ENCODE measurements at regions not wholly inside any gene's neighbourhood (a gene's known extent, or its start where the extent isn't known, plus 50 kb on each side); places are given as distances from the start of the nearest gene placed in this dataset.

DNA sequence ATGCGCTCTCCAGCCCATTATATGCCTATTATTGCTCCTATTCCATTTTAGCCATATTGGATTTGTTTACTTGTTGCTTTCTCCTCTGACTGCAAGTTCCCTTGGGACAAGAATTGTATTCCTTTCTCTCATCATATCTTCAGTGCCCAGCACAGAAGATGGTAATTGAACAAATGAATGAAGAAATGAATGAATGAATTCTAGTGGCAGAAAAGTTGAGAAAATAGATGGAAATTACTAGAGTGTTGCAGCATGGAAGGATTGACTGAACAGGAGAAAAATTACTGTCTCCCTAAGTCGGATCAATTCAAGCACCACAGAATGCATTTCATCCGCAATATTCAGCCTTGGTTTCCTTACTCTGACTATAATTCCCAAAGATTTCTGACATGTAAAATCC is 1243.2 kb downstream of the SORCS1 start:
- H3K4me3 Mint-ChIP-seq = no peak overlapping the region
- H3K4me1 Mint-ChIP-seq = no peaks in the 10 kb centered on the region
- TF ChIP-seq, protein P1, sequence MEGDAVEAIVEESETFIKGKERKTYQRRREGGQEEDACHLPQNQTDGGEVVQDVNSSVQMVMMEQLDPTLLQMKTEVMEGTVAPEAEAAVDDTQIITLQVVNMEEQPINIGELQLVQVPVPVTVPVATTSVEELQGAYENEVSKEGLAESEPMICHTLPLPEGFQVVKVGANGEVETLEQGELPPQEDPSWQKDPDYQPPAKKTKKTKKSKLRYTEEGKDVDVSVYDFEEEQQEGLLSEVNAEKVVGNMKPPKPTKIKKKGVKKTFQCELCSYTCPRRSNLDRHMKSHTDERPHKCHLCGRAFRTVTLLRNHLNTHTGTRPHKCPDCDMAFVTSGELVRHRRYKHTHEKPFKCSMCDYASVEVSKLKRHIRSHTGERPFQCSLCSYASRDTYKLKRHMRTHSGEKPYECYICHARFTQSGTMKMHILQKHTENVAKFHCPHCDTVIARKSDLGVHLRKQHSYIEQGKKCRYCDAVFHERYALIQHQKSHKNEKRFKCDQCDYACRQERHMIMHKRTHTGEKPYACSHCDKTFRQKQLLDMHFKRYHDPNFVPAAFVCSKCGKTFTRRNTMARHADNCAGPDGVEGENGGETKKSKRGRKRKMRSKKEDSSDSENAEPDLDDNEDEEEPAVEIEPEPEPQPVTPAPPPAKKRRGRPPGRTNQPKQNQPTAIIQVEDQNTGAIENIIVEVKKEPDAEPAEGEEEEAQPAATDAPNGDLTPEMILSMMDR (IDR thresholded peaks at IDR 0.05; ENCODE audit: unreplicated experiment in 3 of 3) = no peak
- peaks cover 9% of the 10 kb centered on the region for H3K9me3 Mint-ChIP-seq
- H3K36me3 Mint-ChIP-seq (ENCODE audit: low read depth) = no peaks in the 10 kb centered on the region
- H3K27ac Mint-ChIP-seq = no peak overlapping the region
- no peaks in the 10 kb centered on the region for H3K27me3 Mint-ChIP-seq (ENCODE audit: low read depth)

DNA sequence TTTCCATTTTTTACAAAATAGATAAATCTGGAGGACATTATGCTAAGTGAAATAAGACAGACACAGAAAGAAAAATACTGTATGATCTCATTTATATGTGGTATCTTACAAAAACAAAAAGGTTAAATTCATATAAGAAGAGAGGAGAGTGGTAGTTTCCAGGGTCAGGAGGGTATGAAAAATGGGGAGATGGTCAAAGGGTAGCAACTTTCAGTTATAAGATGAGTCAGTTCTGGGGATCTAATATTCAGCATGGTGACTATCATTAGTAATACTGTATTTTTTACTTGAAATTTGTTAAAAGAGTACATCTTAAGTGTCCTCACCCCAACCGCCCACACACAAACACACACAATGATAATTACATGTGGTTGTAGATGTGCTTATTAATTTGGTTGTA is 1250.1 kb downstream of the SORCS1 start:
- TF ChIP-seq, protein P1 (IDR thresholded peaks at IDR 0.05; ENCODE audit: unreplicated experiment in 3 of 3) = no peak
- Mint-ChIP-seq H3K27ac (no peak overlapping the region), H3K27me3 (ENCODE audit: low read depth) (no peaks in the 10 kb centered on the region), H3K4me1 (no peaks in the 10 kb centered on the region), H3K4me3 (no peak overlapping the region), H3K36me3 (ENCODE audit: low read depth) (no peaks in the 10 kb centered on the region), H3K9me3 (no peaks in the 10 kb centered on the region)

DNA sequence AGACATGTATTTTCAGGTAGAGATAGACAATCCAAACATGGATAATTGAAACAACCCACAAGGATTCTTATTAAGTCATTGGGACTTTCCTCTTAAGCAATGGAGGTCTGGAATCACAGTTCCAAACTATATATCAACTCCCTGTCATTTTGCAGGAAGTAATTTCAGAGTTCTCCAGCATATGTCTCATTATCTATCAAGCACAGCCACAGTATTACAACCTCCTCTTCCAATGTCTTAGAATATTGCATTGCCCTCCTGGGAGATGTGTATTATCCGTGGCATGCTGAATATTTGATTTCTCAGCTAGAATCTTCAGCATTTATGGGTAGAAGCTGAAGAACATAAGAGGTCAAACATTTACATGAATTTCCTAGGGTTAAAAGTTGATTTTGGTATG is 1255.8 kb downstream of the SORCS1 start:
- Mint-ChIP-seq H3K27me3 (ENCODE audit: low read depth) (no peaks in the 10 kb centered on the region), H3K9me3 (no peaks in the 10 kb centered on the region), H3K27ac (no peak overlapping the region), H3K4me3 (no peak overlapping the region), H3K36me3 (ENCODE audit: low read depth) (no peaks in the 10 kb centered on the region), H3K4me1 (no peaks in the 10 kb centered on the region)
- TF ChIP-seq, protein P1 (IDR thresholded peaks at IDR 0.05; ENCODE audit: unreplicated experiment in 3 of 3) = no peak

DNA sequence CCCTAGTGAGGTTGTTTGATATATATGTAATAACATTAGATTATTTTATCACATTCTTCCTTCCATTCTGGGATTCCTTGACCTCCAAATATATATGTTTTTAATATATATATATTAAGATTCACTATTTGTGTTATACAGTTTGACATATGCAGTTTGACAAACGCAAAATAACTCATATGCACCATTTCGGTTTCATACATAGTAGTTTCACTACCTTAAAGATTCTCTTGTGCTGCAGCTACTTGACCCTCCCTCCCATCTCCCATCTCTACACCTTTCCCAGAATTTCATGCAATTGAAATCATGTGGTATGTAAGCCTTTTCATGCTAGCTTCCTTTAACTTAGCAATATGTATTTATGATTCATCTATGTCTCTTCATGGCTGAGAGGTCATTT is 1244.4 kb downstream of the SORCS3 start:
- Mint-ChIP-seq H3K36me3 (ENCODE audit: low read depth) (no peaks in the 10 kb centered on the region), H3K27me3 (ENCODE audit: low read depth) (peaks cover 3% of the 10 kb centered on the region), H3K27ac (no peak overlapping the region), H3K9me3 (peaks cover 8% of the 10 kb centered on the region), H3K4me1 (no peaks in the 10 kb centered on the region), H3K4me3 (no peak overlapping the region)
- TF ChIP-seq, protein P1 (IDR thresholded peaks at IDR 0.05; ENCODE audit: unreplicated experiment in 3 of 3) = no peak

DNA sequence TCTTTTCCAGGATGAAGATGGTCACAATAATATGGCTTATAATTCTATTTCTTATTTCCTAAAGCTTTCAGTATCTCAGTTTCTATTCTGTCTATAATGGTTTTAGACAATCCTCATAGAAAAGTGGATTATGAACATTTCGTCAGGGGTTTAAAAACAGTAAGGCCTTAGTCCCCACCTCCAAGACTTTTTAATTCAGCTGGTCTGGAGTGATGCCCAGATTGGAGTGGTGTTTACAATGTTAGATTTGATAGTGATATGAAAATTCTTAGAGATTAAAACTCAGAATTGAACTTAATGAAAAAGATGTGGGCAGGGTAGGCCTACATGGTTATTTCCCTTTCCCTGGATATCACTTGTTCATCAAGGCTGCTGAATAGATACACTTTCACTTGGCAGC is 1238.3 kb downstream of the SORCS3 start:
- no peaks in the 10 kb centered on the region for H3K9me3 Mint-ChIP-seq
- H3K27ac Mint-ChIP-seq = no peak overlapping the region
- H3K27me3 Mint-ChIP-seq (ENCODE audit: low read depth) = peaks cover 3% of the 10 kb centered on the region
- H3K4me3 Mint-ChIP-seq = no peak overlapping the region
- TF ChIP-seq, protein P1 (IDR thresholded peaks at IDR 0.05; ENCODE audit: unreplicated experiment in 3 of 3) = no peak
- H3K4me1 Mint-ChIP-seq = no peaks in the 10 kb centered on the region
- no peaks in the 10 kb centered on the region for H3K36me3 Mint-ChIP-seq (ENCODE audit: low read depth)

DNA sequence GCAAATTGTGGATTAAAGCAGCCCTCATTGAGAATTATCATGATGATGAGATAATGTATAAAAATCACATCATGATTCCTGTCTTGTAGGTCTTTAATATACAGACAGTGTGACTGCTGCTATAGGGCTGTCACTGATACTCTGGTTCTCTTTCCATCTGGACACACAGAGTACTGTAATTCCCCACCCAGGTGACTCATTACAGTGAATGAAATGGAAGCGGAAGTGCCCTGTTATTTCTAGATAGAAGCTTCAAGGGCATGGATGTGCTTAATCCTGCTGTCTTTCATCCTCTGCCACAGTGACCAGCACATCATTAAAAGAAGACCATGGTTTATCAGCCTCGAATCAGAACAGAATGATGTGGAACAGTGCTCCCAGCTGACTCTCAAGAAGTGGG is 1234.0 kb downstream of the SORCS3 start:
- Mint-ChIP-seq H3K9me3 (peaks cover 21% of the 10 kb centered on the region), H3K4me3 (no peak overlapping the region), H3K4me1 (no peaks in the 10 kb centered on the region)

More for the DNA sequence above, 1234.0 kb downstream of the SORCS3 start:
- Mint-ChIP-seq H3K27me3 (ENCODE audit: low read depth) (no peaks in the 10 kb centered on the region), H3K27ac (no peak overlapping the region), H3K36me3 (ENCODE audit: low read depth) (no peaks in the 10 kb centered on the region)
- TF ChIP-seq, protein P1 (IDR thresholded peaks at IDR 0.05; ENCODE audit: unreplicated experiment in 3 of 3) = no peak
